Endothelial cell of hepatic sinusoid (primary cell): ENCODE measurements at regions not wholly inside any gene's neighbourhood (a gene's known extent, or its start where the extent isn't known, plus 50 kb on each side); places are given as distances from the start of the nearest gene placed in this dataset.
"Not testable (repeated sequence)": the region's sequence is repeated elsewhere in the genome, so short reads cannot be mapped to it uniquely, and the experiment has no call there.

Source experiments
- in situ Hi-C: cut with HindIII; loops from 2 replicates; pipeline ENCODE4 v1.10.0; 2017; ENCODE audit warnings: low sequenced_read_pairs

GRCh38 chr12:126903027-126903876 lies 1363.7 kb upstream of the TMEM132C start:
- in situ Hi-C loops: no loop called here

- in situ Hi-C loops: no loop called here
Observed at GRCh38 chr12:126905752-126906151, 1361.2 kb upstream of the TMEM132C start.

- in situ Hi-C loops: no loop called here
Observed at GRCh38 chr12:126907900-126908764, 1358.8 kb upstream of the TMEM132C start.

GRCh38 chr12:126908765-126909142 lies 1358.2 kb upstream of the TMEM132C start:
- in situ Hi-C loops: no loop called here

- in situ Hi-C loops: no loop called here
Observed at GRCh38 chr12:126910570-126910969, 1356.4 kb upstream of the TMEM132C start.

- in situ Hi-C loops: no loop called here
Observed at GRCh38 chr12:126912111-126912510, 1354.9 kb upstream of the TMEM132C start.

GRCh38 chr12:126914170-126914793 lies 1352.7 kb upstream of the TMEM132C start:
- in situ Hi-C loops: no loop called here

- in situ Hi-C loops: no loop called here
Observed at GRCh38 chr12:126915309-126915708, 1351.7 kb upstream of the TMEM132C start.

- in situ Hi-C loops: no loop called here
Observed at GRCh38 chr12:126926023-126926594, 1340.9 kb upstream of the TMEM132C start.

- in situ Hi-C loops: no loop called here
Observed at GRCh38 chr12:126930234-126930633, 1336.7 kb upstream of the TMEM132C start.

GRCh38 chr12:126932156-126932555 lies 1334.8 kb upstream of the TMEM132C start:
- in situ Hi-C loops: no loop called here

- in situ Hi-C loops: no loop called here
Observed at GRCh38 chr12:126935435-126935834, 1331.5 kb upstream of the TMEM132C start.

- in situ Hi-C loops: no loop called here
Observed at GRCh38 chr12:126936181-126936851, 1330.7 kb upstream of the TMEM132C start.

- in situ Hi-C loops: no loop called here
Observed at GRCh38 chr12:126937431-126937830, 1329.5 kb upstream of the TMEM132C start.

GRCh38 chr12:126944684-126945083 lies 1322.3 kb upstream of the TMEM132C start:
- in situ Hi-C loops: no loop called here

GRCh38 chr12:126946958-126947357 lies 1320.0 kb upstream of the TMEM132C start:
- in situ Hi-C loops: not testable (repeated sequence)

- in situ Hi-C loops: no loop called here
Observed at GRCh38 chr12:126949558-126949957, 1317.4 kb upstream of the TMEM132C start.

- in situ Hi-C loops: no loop called here
Observed at GRCh38 chr12:126950266-126950665, 1316.7 kb upstream of the TMEM132C start.

- in situ Hi-C loops: no loop called here
Observed at GRCh38 chr12:126952096-126953007, 1314.6 kb upstream of the TMEM132C start.
